GM21381 (cell line): ENCODE measurements at regions not wholly inside any gene's neighbourhood (a gene's known extent, or its start where the extent isn't known, plus 50 kb on each side); places are given as distances from the start of the nearest gene placed in this dataset.

Experiments
- ATAC-seq: cut with Tn5 transposase; IDR thresholded peaks from one replicate; pipeline ENCODE4 v1.9.1; 2021; ENCODE audit warnings: mild to moderate bottlenecking, moderate library complexity; ENCODE audit not compliant: unreplicated experiment

DNA sequence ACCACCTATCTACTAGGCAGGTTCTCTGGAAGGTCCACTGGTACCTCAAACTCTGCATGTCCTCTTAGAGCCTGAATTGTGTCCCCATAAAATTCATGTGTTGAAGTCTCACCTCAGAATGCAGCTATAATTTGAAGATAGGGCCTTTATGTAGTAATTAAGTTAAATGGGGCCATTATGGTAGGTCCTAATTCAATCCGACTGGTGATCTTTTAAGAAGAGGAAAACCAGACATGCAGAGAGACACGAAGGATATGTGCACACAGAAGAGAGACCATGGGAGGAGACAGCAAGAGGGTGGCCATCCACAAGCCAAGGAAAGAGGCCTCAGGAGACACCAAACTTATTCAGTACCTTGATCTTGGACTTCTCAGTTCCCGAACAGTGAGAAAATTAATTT lies 345.4 kb downstream of the ENC1 start:
- no peak for ATAC-seq

DNA sequence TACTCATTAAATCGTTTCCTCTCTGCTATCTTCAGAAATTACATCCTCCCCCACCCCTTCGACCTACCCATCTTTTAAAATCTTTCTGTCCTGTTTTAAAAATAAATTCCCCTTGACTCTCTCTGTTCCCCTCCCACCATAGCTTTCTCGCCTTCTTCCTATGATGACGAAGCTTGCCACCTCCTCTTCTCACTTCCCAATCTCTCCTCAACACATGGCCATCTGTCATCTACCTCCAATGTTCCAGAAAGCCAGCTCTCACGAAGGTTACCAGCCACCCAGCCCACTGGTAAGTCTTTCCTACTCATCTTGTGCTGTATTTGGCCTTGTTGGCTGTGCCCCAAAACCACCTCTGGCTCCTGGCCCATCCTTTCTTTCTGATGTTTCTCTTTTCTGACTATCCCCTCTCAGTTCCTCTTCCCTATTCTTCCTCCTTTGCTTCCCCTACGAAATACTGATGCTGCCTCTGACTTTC lies 346.3 kb downstream of the ENC1 start:
- peak; percentile 77 for ATAC-seq

DNA sequence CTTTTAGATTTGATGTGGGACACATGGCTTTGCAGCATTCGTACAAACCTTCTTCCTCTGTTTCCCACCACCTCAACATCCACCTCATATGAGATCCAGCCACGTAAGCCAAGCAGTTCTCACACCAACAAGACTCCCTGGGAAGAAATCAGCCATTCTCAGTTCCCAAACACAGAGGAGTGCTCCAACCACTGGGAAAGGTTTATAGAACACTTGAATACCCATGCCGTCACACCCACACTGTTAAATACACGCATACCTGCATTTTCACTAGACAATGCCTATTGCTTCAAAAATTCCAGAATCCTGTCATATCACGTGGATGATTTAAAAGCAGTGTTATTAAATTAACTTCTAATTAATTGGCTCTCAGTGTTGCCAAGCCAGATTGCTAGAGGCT lies 347.3 kb downstream of the ENC1 start:
- no peak for ATAC-seq

DNA sequence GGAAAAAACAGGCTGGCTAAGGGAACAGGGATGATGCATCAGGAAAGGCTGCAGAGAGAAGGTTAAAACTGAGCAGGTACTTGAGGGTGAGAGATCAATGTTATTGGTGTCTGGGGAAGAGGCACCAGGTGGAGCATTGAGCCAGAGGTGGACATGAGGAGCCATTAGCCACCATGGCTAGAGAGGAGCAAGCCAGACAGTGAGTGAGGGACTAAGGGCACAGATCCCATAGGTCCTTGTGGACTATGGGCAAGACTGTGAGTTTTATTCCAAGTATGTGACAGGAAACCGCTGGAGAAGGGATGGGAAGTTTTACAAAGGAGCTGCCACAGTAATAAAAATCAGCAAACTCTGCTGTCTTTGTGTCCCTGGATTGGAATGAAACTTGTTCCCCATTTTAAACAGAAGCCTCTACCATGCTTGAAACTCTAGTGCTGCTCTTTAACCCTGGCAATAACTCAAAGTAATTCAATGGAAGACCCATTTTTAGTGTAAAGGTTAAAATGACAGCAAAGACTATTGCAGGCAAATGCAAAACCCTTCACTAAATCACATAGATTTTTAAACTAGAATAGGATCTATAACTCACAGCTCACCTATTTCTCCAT lies 349.8 kb downstream of the ENC1 start:
- ATAC-seq: no peak

DNA sequence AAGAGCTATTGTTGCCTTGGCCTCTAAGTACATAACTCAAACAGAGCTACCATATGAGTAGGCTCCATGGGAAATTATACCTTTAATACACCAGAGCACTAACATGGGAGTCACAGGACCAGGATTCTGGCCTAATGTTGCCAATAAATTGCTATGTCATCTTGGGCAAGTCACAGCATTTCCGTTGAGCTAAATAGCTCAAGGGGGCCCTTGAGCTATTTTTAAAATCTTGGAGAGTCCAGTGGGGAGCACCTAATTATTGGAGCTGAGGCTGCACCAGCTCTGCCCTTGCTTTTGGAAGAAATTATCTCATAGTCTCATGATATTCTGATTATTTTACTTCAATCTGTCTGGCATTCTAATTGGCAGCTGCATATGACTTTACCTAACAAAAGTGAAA lies 350.8 kb downstream of the ENC1 start:
- ATAC-seq: no peak

DNA sequence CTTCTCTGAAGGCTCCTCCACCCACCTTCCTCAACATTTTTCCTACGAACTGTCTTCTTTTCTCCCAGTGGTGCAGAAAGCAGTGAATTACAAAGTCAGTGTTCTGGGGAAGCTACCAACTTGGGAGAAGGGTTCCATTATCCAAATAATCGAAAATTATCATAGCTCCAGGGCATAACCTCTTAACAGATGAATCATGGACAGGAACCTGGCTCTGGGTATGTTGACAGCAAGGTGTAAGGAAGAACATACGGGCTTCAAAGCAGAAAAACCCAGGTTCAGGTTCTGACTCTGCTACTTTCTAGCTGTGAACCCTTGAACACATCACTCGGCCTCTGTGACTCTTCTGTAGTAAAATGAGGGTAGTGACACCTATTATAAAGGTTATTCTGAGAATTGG lies 351.3 kb downstream of the ENC1 start:
- no peak for ATAC-seq

DNA sequence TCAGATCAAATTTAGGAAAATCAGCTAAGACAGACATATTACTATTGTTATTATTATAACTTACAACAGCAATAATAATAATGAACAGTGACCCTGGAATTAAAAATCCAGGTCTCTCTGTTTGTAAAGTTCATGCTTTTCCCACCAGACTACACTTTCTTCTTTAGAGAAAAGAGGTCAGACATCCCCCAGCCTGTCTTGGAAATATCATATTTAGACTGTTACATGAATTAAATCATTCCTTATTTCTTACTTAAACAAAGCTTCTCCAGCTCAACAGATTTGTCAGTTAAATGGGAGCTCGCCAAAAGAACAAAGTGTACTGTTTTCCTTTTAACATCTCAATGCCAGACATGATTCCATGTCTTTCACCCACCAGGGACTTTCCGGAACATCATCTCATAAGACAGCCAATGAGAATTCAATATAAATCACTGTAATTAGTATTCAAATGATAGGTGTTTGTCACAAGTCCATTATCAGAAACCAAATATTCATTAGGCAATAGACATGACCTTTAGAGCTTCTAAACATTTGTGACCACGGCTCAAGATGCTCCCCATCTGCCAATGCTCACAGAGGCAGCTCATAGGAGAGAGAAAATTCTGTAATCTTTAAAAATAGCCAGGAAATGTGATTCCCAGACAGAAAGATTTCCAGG lies 351.9 kb downstream of the ENC1 start:
- ATAC-seq: no peak

DNA sequence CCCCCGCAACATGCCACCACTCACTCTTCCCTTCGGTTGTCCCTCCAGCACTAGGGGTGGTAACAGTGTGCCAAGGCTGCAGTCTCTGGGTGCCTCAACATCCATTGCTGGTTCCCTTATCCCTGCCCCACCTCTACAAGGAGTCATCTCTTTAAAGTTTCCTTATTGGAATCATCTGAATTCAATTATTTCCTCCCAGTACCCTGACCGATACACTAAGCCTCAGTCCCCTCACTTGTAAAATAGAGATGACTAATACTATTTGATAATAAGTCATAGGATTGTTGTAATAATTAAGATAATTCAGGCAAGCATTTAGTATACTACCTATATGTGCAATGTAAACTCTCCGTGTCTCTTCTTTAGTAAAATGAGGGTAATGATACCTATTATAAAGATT lies 352.5 kb downstream of the ENC1 start:
- no peak for ATAC-seq

DNA sequence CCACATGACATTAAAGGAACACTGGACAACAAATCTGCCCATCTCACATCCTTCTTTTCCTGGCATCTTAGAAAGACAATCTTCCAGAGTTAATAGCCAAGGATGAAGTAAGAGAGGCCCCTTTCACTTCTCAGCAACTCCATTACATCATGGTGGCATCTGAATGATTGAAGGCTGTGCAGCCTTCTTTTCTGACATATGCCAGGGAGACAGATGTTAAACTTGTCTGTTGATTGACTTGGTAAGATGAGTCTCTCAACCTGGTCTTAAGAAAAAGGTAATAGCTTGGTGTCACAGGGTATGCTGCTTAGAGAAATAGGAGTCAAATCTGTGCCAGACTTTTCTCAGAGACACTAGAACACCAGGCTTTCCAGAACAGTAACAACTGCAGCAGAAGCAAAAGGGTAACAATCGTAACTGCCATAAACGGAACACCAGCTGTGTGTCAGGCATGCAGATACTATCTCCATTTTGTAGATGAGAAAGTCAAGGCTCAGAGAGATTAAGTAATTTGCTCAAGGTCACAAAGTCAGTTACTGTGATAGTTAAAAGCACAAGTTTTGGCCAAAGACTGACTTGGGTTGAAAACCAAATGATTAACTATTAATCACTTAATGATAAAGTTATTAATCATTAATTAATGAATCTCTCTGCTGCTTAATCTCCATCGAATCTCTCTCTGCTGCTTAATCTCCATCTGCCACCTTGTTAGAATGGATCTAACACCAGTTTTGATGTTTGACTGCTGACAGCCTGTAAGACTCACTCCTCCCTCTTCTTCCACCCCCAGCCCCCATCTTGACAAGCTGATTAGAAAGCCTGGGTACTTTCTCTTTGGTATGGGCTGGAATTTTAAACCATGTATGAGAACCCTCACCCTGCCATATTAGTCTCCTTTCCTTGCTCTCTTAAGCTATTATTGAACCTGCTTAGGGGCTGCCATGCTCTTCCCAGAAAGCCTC lies 353.5 kb downstream of the ENC1 start:
- ATAC-seq: no peak

DNA sequence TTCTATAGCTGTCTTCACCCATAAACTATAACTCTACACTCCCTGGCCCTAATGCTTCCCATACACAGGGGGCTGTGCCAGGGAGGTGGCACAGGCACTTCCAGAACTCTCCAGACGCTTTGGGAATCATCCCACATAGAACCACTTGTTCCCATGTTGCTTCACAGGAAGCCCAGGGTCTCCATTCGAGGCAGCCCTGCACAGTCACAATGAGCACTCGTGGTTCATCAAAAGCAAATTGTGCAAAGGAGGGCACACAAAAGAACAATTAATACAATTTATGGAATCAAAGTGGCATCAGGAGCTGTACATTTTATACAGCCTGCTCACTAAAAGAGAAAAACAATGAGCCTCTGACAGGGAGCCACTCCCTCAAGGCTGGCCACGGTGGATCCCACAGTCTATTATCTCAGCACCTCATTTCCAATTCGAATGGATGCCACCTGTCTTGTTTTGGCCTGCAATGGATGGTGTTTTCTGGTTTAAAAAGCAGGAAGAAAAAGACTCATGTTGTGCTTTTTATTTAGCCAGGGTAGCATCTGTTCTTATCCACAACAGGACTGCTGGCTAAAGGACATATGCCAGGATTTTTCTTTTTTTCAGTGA lies 354.8 kb downstream of the ENC1 start:
- ATAC-seq: no peak

DNA sequence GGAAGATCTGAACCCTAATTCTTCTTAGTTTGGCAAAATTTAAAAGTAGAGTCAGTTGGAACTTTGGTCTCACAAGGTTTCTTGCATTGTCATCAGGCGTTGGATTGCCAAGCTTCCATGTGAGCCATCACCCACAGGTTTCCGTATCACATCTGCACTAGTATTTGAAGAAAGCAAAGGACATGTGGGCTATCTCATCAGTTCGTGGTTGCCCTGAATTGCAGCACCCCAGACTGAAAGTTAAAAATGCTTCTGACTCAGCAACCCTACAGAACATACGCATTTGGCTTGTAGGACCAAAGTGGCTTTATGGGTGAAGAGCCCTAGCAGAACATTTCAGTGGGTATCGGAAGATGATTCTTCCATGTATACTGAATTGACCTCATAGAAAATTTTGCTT lies 358.0 kb downstream of the ENC1 start:
- no peak for ATAC-seq

DNA sequence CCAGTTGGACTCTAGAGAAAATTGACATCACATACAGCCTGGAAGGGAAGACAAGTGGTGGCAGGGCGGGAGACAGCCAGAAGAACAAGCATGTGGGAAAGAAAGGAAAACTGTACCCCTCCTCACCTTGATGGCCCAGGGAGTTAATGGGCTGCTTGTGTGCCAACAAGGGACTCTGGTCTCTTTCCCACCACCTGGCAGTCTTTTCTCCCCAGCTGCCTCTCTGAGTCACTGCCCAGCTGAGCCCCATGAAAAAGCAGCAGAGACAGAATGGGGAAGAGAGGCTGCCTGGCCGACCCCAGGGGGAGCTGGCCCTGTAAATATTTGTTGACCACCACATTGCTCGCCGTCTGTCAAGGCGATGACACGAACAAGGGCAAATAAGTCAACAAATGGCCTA lies 359.4 kb downstream of the ENC1 start:
- no peak for ATAC-seq

DNA sequence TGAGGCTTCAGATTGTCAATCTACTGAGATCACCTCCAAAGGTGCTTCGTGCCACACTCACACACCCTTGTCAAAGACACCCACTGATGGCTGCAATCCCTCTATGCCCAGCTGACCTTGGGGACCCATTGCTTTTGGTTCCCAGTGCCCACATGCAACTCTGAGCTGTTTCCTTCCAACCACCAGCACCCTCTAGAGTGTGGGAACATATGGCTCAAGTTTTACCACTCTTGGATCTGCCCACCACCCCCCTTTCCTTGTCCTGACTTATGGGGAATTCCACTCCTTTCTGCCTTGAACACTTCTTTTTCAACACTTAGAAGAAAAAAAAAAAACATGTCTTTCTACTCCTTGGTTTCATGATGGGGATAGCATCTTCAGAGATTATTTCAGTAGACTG lies 360.2 kb downstream of the ENC1 start:
- ATAC-seq: no peak

DNA sequence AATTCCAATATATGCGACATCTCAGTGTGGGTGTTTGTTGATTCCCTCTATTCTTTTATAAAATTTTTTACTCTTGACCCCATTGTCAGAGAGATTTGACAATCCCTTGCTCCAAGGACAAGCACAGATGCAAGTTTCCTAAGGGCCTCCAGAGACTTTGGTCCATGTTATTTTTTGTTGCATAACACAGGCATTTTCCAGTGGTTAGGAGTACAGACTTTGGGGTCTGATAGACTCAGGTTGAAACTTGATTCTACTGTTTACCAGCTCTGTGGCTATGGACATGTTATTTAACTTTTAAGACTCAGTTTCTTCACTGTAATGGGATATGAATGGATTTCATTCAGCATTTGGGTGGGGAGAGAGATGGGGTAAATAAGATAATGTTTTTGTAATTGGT lies 361.3 kb downstream of the ENC1 start:
- no peak for ATAC-seq

DNA sequence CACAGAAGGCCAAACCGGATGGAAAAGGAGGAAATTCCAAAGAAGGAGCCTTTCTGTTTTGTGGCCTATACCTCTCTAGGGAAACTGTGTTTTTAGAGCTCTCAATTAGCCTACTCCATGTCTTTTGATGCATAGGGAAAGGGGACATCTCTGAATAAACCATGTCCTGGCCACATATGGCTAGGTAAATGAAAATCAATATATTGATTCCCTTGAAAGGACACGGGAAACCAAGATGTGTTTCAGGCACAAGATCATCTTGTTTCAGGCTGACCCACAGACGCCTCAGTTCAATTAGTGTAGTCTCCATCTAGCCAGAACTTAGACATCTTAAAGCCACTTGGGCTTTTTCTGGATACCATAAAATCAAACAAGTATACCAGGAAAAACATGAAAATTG lies 363.1 kb downstream of the ENC1 start:
- ATAC-seq: no peak

DNA sequence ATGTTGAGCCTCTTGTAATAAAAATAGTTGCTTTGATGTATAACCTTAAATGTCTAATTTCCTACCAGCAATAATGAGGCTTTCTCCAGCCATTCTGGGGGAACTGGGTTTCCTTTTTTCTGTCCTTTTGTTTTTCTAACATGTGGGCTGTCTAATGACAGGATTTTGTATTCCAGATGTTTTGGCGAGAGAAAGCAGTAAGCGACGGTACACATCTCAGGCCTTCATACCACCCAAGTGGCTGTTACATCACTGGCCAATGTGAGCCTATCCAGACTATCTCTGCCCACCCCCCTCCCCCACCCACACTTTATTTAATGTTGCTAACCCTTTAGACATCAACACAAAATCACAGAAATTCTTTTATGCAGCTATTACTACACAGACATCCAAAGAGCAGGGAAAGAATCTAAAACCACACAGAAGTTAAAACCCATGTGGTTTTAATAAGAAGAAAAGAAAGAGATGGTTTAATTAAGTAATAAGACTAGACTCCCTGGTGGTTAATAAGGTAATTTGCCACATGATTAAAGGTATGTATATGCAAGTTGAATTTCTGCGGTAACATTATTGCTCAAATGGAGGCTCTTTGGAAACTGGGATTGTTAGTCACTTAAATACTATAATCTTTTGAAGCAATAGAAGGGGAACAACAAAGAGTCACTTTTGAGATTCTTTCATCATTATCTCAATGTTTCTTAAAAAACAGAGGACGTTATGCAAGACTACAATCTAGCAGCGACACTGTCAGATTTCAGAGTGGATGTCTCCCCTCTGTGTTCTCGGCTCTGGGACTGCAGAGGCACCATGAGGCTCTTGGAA lies 365.1 kb downstream of the ENC1 start:
- ATAC-seq: no peak

DNA sequence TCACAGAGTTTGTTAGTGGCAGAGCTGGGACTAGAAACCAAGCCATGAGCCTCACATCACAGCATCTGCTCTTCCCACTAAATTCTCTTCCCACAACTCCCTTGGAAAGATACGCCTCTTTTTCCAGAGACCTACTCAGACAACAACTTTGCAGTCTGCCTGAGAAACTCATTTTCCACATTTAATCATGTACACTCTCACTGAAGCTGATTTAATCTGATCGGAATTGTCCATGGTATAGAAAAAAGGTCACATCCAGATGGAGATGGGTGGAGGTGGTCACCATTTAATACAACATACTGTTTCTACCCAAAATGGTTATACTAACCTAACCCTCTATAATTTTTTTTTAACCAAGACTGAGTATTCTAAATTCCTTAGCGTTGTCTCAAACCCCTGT lies 366.2 kb downstream of the ENC1 start:
- no peak for ATAC-seq

DNA sequence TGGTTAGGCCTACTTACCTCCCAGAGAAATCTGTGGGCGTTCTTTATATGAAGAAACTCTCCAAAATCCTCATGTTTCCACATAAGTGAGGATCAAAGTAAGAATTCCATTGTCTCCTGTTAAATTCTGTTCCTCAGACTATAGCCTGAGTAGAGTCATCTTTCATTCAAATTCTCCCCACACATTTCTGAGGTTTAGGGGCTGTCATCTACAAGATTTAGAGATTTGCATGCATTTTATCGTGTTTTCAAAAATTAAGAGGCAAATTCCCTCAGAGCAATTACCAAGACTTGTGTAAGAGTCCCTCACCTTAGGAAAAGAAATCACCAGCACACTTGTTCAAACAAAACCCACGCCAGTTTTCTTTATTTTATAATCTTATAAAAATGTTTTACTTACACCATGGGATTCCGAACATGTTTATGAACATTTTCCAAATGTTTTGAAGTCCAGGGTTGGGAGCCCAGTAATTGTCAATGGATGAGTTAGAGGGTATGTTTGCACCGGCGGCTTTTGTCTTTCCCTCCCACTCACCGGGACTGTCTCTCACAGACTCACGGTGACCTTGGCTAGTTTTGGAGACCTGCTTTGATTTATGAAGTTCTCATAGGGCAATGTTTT lies 367.6 kb downstream of the ENC1 start:
- ATAC-seq: no peak

DNA sequence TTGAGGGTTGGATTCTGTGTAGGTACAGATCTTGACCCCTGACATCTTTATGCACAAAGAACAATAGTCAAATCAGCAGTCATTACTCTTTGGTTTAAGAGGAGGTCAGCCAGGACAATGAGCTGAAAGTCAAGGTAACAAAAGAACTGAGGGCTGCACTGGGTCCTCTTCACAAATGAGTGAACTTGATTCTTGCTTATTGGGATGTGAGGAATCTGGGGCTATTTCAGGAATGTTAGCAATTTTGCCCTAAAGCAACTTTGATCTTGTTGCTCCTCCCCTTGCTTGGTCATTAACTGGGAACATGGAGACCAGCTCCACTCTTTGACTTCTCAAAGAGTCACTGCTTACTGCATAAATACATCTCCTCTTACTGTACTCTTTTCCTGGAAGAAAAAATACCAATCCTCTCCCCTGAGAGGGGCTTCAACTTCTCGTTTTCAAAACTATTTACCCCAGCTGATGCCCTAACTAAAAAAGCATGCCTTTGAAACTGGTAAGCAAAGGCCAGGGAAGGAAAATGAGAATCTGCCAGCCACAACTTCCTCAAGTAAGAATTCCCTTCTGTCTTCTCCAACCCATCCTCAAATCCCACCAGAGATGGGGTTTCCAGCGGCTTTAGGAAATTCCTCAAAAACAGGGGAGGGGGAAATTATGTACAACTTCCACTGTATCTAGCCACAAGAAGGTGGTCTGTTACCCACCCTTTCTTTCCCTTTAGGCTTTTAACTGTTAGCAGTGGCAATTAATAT lies 368.3 kb downstream of the ENC1 start:
- no peak for ATAC-seq
